Stimulated activated CD8-positive, alpha-beta memory T cell treated with anti-CD3 and anti-CD28 coated beads, Interleukin-4, amount 100 ng/mL, for 4 hours (primary cell): ENCODE measurements at regions not wholly inside any gene's neighbourhood (a gene's known extent, or its start where the extent isn't known, plus 50 kb on each side); places are given as distances from the start of the nearest gene placed in this dataset.

Experiments used
- DNase-seq, 2 donors: peaks; one replicate each; pipeline ENCODE4 v3.0.0-alpha.2; 2020; ENCODE audit warnings: low read depth in 2 of 2, low spot score in 1 of 2

DNA sequence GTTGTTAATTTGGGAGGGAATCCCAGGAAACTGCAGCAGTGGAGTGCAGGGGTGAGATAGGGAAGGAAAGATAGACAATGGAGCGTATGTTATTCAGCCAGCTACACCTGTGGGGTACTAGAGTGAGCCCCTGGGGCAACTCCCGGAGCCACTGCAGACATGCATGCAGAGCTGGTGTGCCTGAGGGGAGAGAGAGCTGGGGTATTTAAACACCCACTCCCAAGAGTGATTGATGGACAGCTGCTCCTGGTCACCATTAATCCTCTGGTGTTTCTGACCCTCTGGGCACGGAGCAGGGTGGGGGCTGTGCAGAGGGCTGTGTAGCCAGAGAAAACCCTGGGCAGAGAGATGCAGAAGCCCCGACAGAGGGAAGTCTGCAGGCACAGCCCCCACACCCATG, 146.7 kb upstream of the CDH4 start:
- DNase-seq = no peak

DNA sequence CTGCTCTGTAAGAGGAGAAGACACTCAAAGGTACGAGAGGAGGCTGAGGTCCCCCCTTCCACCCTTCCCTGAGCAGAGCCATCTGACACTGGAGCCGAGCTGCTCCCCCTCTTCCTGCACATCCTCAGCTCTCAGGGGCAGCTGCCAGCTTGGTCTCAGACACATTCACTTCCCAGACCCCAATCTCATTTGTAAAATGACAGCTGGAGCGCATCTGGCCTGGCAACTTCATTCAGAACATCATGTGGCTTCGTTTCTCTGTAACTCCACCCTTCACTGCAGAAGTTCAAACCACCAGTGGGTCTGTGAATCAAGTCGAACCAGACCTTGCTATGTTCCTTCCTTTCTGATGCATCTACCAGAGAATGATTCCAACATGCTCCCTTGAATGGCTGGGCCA, 145.6 kb upstream of the CDH4 start:
- no peak for DNase-seq

DNA sequence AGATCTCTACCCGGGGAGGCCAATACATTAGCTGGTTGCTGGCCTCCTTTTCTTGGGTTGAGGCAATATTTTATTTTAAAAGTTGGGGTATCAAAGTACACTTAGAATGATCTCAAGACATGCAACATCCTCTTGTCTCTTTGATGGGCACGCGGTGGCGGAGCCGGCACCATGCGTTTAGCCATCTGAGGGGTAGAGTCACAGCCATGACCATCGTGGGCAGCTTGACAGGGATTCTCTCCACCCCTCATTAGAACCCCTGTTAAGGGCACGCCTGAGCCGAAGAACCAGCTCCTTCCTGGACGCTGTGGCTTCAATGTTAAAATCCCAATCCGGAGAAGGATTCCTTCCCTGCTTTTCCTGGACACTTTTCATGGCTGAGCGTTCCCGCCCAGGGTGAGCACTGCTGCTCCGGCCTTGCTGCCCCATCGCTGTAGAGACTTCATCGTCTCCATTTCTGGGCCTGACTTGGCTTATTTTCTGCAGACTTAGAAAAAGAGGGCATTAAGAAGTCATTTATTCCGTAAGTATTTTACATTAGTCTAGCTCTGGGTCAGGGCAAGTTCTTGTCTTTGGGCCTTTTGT, 142.7 kb upstream of the CDH4 start:
- DNase-seq = no peak

DNA sequence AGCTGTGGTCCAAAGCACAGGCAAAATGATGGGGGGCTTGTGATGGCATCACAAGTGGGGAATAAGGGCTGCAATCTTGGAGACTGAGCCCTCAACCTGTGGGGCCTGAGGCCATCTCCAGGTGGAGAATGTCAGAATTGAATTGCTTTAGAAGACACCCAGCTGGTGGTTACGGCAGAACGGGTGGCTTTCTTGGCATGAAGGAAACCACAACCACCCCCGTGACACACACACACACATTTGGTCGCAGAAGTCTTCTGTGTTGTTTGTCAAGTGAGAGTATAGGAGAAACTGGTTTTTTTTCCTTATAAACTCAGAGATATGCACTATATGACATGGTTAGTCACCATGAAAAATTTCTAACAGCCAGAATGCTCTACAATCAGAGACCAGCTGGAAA, 139.5 kb upstream of the CDH4 start:
- DNase-seq = no peak

DNA sequence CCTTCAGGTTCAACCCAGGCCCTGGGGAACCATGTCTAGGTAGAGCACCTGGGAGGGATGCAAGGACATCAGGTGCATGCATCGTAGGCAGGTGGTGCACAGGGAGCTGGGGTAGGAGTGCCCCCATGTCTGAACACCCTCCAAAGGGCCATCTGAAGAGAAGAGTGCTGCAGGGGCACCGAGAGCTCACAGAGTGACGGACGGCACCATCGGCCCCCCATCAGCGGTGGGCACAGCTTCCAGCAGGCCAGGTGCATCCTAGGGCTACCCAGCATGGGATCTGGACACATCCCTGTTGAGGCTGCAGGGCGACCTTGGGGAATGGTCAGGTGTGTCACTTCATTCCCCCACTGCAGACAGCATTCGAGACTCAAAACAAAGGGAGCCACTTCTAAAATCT, 138.3 kb upstream of the CDH4 start:
- DNase-seq = no peak

DNA sequence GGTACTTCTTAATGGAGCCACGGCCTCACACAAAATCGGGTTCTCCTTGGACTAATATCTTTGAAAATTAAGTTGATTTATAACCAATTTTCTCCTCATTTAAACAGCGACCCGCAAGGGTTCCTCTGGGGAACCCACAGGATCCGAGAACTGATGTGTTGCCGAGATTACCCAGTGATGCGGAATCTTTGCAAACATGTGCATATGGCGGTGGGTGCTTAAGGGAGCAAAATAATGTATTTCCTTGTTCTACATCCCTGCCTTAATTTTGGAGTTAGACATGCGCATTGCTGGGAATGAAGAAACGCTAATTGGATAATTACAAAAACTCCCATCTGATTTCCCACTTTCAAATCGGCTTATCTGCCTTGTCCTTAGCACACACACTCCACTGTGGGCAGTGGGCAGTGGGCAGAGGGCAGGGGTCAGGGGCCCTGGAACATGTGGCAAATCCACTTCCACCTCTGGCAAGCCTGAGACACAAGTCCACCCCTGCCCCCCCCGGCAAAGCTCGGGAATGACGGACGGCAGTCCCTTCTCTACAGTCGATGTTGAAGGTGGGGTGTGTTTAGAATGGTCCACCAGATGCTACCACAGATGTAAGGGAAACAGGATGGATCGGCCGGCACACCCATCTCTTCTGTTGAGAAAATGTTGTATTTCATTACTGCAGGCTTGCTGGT, 137.4 kb upstream of the CDH4 start:
- no peak for DNase-seq

DNA sequence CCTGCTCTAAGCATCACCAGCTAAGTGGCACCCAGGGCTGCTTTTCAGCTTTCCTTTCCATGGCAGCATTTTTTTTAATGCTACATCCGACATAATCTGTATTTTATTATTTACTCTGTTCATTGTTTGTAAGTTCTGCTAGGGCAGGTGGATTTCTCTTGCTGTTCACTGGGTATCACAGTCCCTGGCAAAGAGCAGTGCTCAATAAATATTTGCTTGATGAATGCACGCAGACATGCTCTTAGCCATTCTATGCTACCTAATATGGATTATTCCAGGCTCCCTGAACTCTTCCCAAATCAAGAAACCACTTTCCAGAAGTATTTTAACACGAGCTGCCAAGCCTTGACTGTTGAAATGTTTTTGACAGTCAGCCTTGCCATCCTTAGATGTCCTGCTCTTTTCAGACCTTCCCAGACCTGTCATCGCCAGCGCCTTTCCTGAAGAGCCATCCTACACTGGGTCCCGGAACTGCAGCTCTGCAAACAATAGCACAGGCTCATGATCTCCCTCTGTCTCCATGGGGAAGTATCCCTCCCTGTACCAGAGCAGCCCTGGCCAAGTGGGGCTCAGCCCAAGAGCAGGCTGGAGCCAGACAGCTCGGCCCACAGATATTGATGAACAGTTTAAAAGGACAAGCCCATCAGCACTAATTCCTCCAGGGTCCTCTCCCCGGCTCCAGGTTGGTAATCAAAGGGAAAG, 136.5 kb upstream of the CDH4 start:
- DNase-seq = no peak

DNA sequence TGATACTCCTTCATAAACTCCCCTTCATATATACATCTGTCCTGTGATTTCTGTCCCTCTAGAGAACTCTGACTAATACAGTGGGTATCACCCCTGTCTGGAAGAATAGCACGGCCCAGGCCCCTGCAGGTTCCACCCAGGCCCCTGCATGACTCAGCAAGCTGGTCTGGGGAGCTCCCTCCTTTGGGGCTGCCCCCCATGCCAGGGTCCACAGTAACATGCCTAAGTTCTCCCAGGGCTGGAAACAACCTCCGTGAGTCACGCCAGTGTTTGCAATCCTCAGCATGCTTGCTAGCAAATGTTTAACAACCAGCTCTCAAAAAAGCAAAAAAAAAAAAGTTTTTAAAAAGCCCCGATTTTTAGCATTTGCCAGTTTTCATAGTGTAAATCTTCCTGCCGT, 134.3 kb upstream of the CDH4 start:
- no peak for DNase-seq

DNA sequence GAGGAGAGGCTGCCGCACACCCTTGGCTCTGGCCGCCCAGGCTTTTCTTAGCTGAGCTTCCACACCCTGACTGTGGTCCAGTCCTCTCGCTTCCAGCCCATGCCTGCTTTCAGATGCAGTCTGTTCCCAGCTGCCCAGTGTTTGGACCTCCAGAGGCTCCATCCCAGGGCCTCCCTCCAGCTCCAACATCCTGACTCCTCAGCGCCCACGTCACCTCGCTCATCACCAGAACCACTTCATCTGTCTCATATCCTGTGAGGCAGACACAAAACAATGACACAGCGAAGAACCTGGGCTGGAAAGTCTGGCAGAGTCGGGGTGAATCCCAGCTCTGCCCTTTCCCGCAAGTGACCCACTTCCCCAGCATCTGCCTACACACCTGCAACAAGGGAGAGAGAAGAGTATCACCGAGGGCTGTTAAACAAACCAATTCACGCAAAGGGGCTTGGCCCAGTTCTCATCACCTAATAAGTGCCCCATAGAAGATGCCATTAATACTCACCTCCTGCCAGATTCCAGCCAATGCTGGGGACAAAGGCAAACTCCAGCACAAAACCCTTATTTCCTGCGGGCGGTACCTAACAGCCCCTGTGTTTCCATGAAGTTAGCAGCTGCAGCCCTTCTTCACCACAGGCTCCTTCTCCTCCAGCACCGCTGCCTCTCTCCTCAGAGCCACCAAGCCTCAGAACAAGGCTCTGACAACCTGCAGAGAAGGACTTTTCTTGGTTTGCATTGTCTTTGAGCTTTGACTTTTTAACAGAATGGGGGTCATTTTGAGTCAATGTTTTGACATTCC, 133.4 kb upstream of the CDH4 start:
- DNase-seq = no peak

DNA sequence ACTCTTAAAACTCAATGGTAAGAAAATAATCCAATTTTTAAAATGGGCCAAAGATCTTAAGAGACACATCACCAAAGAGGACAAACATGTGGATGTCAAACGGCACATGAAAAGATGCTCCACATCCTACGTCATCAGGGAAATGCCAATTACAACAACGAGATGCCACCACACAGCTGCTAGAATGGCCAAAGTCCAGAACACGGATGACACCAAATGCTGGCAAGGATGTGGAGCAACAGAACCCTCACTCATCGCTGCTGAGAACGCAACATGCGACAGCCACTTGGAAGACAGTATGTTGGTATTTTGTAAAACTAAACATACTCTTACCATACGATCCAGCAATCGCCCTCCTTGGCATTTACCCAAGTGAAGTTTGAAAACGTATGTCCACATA, 132.8 kb upstream of the CDH4 start:
- DNase-seq = no peak

DNA sequence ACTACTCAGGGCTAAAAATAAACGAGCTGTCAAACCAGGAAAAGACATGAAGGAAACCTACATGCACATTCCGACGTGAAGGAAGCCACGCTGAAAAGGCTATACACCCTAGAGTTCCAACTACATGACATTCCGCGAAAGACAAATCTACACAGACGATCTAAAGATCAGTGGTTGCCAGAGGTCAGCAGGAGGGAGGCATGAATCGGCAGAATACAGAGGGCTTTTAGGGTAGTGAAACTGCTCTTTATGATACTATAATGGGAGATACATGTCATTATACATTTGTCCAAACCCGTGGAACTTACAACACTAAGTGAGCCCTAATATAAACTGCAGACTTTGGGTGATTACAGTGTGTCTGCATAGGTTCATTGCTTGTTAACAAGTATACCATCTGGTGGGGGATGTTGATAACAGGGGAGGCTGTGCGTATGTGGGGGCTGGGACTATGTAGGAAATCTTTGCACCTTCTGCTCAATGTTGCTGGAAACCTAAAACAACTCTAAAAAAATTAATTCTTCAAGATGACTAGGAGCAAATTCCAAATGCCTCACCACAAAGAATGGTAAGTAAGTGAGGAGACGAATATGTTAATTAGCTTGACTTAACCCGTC, 132.2 kb upstream of the CDH4 start:
- no peak for DNase-seq

DNA sequence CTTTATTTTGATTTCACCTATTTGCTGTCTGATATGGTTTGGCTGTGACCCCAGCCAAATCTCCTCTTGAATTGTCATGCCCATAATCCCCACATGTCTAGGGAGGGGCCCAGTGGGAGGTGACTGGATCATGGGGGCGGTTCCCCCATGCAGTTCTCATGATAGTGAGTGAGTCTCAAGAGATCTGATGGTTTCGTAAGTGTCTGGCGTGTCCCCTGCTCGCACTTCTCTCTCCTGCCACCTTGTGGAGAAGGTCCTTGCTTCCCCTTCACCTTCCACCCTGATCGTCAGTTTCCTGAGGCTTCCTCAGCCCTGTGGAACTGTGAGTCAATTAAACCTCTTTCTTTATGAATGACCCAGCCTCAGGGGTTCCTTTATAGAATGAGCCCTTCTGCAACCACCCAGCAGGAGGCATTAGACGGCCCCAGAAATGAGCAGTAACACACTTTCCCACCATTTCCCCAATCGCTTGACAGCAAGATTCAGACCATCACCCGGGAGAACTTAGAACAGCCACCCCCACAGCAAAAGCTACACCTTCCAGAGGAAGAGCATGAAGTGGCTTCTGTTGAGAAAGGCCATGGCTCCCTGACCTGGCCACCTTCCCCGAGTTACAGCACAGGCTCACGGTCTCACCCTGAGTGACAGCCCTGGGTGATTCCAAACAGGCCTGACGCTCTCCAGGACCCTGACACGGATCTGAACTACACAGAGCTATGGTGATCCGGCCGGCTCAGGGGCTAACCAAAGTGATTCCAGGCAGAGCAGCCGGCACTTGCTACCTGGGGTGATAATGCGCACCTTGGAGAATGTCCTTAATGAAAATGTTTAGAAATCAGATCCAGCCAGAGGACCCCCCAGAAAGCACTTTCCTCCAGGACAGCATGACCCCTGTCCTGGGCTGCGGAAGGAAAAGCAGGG, 131.2 kb upstream of the CDH4 start:
- no peak for DNase-seq

DNA sequence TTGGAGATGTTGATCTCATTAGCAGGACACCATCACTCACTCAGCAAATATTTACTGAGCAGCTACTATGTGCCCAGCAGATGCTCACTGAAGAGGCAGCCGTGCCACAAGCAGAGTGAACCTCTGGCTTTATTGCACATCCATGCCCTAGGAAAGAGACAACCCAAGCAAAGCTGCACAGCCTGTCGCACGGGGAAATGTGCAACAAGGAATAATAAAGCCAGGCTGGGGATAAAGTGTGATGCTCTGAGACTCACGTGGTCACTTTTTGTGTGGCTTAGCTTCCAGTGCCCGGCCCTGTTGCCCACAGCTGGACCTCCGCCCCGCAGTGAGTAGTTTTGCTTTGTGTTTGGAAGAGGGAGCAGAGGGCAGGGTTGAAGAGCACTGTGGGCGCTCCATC, 130.4 kb upstream of the CDH4 start:
- DNase-seq = no peak

DNA sequence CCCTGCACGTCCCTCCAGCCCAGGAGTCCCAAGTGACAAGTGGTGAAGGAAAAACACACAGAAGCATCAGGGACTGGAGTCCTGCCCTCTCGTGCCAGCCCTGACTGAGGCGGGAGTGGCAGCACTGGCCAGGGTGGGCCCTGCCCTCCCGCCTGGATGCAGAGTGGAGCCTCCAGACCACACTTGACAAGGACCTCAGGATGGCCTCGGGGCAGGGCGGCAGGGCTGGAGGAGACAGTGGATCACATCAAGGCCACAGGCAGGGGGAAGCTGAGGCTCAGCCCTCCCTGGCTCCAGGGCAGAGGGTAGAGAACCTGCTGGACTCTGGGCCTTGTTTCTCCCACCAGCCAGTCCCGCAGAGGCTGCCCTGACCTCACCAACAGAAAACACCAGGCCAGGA, 128.8 kb upstream of the CDH4 start:
- DNase-seq = no peak

DNA sequence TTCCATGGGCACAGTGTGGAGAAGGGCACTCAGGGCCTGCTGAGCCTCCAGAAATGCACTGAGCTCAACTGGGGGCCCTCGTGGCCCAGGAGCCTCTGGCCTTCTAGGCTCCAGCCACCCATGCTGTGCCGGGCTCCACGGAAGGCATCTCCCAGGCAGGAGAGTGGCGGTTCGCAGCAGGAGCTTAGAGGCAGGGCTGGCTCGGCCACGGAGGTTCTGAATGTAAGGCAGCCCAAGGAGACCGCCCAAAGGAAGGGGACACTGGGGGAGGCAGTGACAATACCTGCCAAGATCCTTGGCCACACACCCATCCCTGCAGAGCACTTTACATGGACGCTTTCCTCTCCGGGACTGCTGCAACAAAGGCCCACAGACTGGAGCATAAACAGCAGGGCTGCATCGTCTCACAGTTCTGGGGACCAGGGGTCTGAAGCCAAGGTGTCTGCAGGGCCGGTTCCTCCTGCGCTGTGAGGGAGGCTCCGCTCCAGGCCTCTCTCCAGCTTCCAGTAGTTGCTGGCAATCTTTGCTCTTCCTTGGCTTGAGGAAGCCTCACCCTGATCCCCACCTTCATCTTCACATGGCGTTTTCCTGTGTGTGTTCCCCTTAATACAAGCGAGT, 128.2 kb upstream of the CDH4 start:
- no peak for DNase-seq

DNA sequence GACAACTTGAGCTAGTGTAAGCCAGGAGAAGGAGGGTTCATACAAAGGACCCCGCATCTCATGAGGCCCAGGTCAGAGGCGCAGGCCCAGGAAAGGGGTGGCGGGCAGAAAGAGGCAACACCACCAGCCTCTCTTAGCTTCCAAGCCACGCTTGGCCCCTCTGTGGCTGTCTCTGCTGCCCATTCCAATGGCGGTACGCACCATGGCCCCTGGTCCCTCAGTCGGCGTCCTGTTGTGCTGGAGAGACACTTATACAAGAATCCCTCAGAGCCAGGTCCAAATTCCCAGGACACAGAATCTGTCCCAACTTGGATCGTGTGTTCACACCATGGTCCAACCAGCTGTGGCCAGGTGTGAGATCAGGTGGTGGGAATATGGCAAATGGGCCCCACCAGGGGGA, 127.0 kb upstream of the CDH4 start:
- DNase-seq = no peak

DNA sequence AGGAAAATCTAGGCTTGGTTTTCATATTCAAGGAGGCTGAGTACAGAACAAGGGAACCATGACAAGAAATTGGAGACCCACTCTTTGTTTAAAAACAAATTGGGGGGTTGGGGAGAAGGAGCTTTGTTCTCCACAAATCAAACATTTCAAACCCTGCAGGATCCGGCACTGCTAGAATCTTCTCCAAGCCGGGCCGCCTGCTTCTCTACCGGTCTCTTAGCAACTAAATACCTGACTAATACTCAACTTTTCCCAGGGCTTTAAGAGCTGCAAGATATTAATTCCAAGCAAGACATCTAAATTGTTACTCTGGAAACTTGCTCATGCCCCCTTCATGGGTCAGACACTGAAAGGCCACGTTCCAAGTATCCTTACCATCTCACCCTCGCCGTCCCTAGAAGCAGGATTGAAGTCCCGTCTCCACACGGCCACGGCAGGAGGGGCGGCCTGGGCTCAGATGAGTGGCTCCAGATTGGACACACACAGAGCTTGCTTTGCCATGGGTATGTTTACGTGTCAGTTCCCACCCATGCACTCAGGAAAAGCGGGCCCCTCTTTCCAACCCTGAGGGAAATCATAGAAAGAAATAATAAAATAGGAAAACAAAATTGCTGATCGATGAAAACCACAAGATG, 126.4 kb upstream of the CDH4 start:
- DNase-seq = no peak

DNA sequence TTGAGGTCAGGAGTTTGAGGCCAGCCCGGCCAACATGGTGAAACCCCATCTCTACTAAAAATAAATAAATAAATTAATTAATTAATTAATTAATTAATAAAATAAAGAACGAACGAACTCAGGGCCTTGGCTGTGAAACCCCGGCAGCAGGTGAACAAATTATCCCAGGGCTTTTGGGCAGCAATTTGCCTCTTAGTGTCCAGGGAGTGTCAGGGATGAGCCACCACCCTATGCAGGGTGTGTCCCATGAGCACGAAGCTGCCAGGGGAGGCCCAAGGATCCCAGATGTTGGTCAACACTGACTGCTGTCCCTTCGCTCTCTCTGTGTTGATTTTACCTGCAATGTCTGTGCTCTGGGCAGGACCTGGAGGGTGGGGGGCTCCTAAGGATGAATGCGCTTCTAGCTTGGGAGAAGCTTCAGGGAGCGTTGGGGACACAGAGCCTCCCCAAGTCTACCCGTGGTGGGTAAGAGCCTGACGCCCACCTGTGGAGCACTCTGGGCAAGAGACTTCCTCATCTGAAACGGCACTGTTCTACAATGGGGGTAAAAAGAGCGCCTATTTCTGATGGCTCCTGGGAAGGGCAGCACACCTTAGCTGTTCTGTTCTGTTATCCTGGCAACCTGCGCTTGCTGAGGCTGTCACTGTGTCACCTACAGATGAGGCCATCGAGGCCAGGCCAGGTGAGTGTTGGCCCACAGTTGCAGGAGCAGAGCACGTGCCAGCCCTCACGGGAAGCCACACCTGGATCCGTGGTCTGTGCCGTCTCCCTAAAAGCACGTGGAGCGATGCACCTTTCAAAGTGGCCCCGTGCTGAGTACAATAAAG, 125.5 kb upstream of the CDH4 start:
- no peak for DNase-seq
